HCEC 1CT (cell line): ENCODE measurements at regions not wholly inside any gene's neighbourhood (a gene's known extent, or its start where the extent isn't known, plus 50 kb on each side); places are given as distances from the start of the nearest gene placed in this dataset.

Experiments used
- DNase-seq: peaks from one replicate; pipeline ENCODE4 v3.0.0-alpha.2; 2017

- DNase-seq = no peak
Observed at GRCh38 chr9:27925815-27926214, 352.5 kb upstream of the C9orf72 start.

- no peak for DNase-seq
Observed at GRCh38 chr9:27929841-27930240, 356.6 kb upstream of the C9orf72 start.

- no peak for DNase-seq
Observed at GRCh38 chr9:27933210-27934025, 360.1 kb upstream of the C9orf72 start.

GRCh38 chr9:27934471-27934870 is 361.2 kb upstream of the C9orf72 start:
- DNase-seq = no peak

- no peak for DNase-seq
Observed at GRCh38 chr9:27939186-27939585, 365.9 kb upstream of the C9orf72 start.

- DNase-seq = no peak
Observed at GRCh38 chr9:27940535-27940934, 367.3 kb upstream of the C9orf72 start.

- DNase-seq = no peak
Observed at GRCh38 chr9:27943501-27943900, 370.2 kb upstream of the C9orf72 start.

GRCh38 chr9:27945386-27945785 is 372.1 kb upstream of the C9orf72 start:
- no peak for DNase-seq

- DNase-seq = no peak
Observed at GRCh38 chr9:27950382-27950781, 377.1 kb upstream of the C9orf72 start.

- no peak for DNase-seq
Observed at GRCh38 chr9:27954858-27955257, 381.6 kb upstream of the C9orf72 start.

- DNase-seq = no peak
Observed at GRCh38 chr9:27963836-27964235, 390.6 kb upstream of the C9orf72 start.

- DNase-seq = no peak
Observed at GRCh38 chr9:27967210-27967609, 393.9 kb upstream of the C9orf72 start.

- DNase-seq = no peak
Observed at GRCh38 chr9:27977931-27978330, 404.6 kb upstream of the C9orf72 start.

- no peak for DNase-seq
Observed at GRCh38 chr9:27985714-27986113, 412.4 kb upstream of the C9orf72 start.

GRCh38 chr9:27990524-27990923 is 417.2 kb upstream of the C9orf72 start:
- DNase-seq = no peak

- no peak for DNase-seq
Observed at GRCh38 chr9:27991221-27991620, 417.9 kb upstream of the C9orf72 start.

- no peak for DNase-seq
Observed at GRCh38 chr9:28001096-28001495, 427.8 kb upstream of the C9orf72 start.

- no peak for DNase-seq
Observed at GRCh38 chr9:28004900-28005299, 431.6 kb upstream of the C9orf72 start.

GRCh38 chr9:28005779-28006178 is 432.5 kb upstream of the C9orf72 start:
- no peak for DNase-seq

GRCh38 chr9:28007097-28007817 is 434.0 kb upstream of the C9orf72 start:
- DNase-seq = no peak

- DNase-seq = no peak
Observed at GRCh38 chr9:28014212-28014611, 440.9 kb upstream of the C9orf72 start.

- no peak for DNase-seq
Observed at GRCh38 chr9:28024676-28025075, 451.4 kb upstream of the C9orf72 start.

- DNase-seq = no peak
Observed at GRCh38 chr9:28025186-28025585, 451.9 kb upstream of the C9orf72 start.

GRCh38 chr9:28031521-28032267 is 458.4 kb upstream of the C9orf72 start:
- DNase-seq = no peak
